SK-N-SH treated with all-trans-retinoic acid at 6 μM for 48 hours (cell line): ENCODE measurements at regions not wholly inside any gene's neighbourhood (a gene's known extent, or its start where the extent isn't known, plus 50 kb on each side); places are given as distances from the start of the nearest gene placed in this dataset.

Experiments used
- ATAC-seq: fragments of 200-7000 bp; cut with Tn5 transposase; 3 replicates; pipeline ENCODE4 v1.9.1; 2020; ENCODE audit warnings: mild to moderate bottlenecking, moderate library complexity
- ARNTL ChIP-seq: fragments of 450-650 bp; formaldehyde crosslinking; IDR thresholded peaks from 2 replicates; pipeline ENCODE4 v1.5.0; 2020; ENCODE audit warnings: low read depth, mild to moderate bottlenecking, moderate library complexity, borderline replicate concordance
- BACH2 ChIP-seq: fragments of 250-450 bp; sonication (Bioruptor Pico); IDR thresholded peaks from 2 replicates; pipeline ENCODE4 v1.9.0; 2021; ENCODE audit warnings: mild to moderate bottlenecking, borderline replicate concordance
- CREB5 ChIP-seq: fragments of 250-450 bp; sonication (Bioruptor Pico); IDR thresholded peaks from 2 replicates; pipeline ENCODE4 v1.5.1; 2020; ENCODE audit warnings: low read depth, mild to moderate bottlenecking, moderate library complexity
- CSDC2 ChIP-seq: fragments of 250-450 bp; sonication (Bioruptor Pico); IDR thresholded peaks from 2 replicates; pipeline ENCODE4 v1.5.0; 2020; ENCODE audit warnings: mild to moderate bottlenecking, moderate library complexity
- CSRNP3 ChIP-seq: fragments of 250-450 bp; sonication (Bioruptor Pico); IDR thresholded peaks from 2 replicates; pipeline ENCODE4 v1.5.1; 2021; ENCODE audit warnings: mild to moderate bottlenecking, moderate library complexity
- ESRRG ChIP-seq: fragments of 250-450 bp; sonication (Bioruptor Pico); IDR thresholded peaks from 2 replicates; pipeline ENCODE4 v1.6.1; 2021; ENCODE audit warnings: mild to moderate bottlenecking
- GLIS3 ChIP-seq: fragments of 250-450 bp; sonication (Bioruptor Pico); IDR thresholded peaks from 2 replicates; pipeline ENCODE4 v1.5.0; 2020; ENCODE audit warnings: mild to moderate bottlenecking, moderate library complexity
- ISL1 ChIP-seq: fragments of 250-450 bp; sonication (Bioruptor Pico); IDR thresholded peaks from 2 replicates; pipeline ENCODE4 v2.1.2; 2022; ENCODE audit warnings: mild to moderate bottlenecking, moderate library complexity
- PATZ1 ChIP-seq: fragments of 250-450 bp; sonication (Bioruptor Pico); IDR thresholded peaks from 2 replicates; pipeline ENCODE4 v1.8.0; 2020; ENCODE audit warnings: mild to moderate bottlenecking, moderate library complexity, borderline replicate concordance
- PPARA ChIP-seq: fragments of 250-450 bp; sonication (Bioruptor Pico); IDR thresholded peaks from 2 replicates; pipeline ENCODE4 v1.5.0; 2020; ENCODE audit warnings: mild to moderate bottlenecking, borderline replicate concordance
- RARB ChIP-seq: fragments of 250-450 bp; sonication (Bioruptor Pico); IDR thresholded peaks from 2 replicates; pipeline ENCODE4 v1.8.0; 2021; ENCODE audit warnings: mild to moderate bottlenecking, moderate library complexity
- SNAI2 ChIP-seq: fragments of 250-450 bp; sonication (Bioruptor Pico); IDR thresholded peaks from 2 replicates; pipeline ENCODE4 v1.5.0; 2020; ENCODE audit warnings: mild to moderate bottlenecking, moderate library complexity
- TCF4 ChIP-seq: fragments of 250-450 bp; sonication (Bioruptor Pico); IDR thresholded peaks from 2 replicates; pipeline ENCODE4 v1.8.0; 2021; ENCODE audit warnings: mild to moderate bottlenecking, moderate library complexity, borderline replicate concordance
- TOX ChIP-seq: fragments of 250-450 bp; sonication (Bioruptor Pico); IDR thresholded peaks from 2 replicates; pipeline ENCODE4 v1.8.0; 2021; ENCODE audit warnings: mild to moderate bottlenecking, moderate library complexity, borderline replicate concordance
- TSHZ2 ChIP-seq: fragments of 250-450 bp; sonication (Bioruptor Pico); IDR thresholded peaks from 2 replicates; pipeline ENCODE4 v1.5.0; 2020; ENCODE audit warnings: mild to moderate bottlenecking, moderate library complexity
- ZC3H10 ChIP-seq: fragments of 250-450 bp; sonication (Bioruptor Pico); IDR thresholded peaks from 2 replicates; pipeline ENCODE4 v1.5.1; 2021; ENCODE audit warnings: mild to moderate bottlenecking, moderate library complexity
- ZFP3 ChIP-seq: fragments of 250-450 bp; sonication (Bioruptor Pico); IDR thresholded peaks from 2 replicates; pipeline ENCODE4 v1.5.0; 2020; ENCODE audit warnings: mild to moderate bottlenecking, moderate library complexity
- ZFP30 ChIP-seq: fragments of 450-650 bp; formaldehyde crosslinking; IDR thresholded peaks from 2 replicates; pipeline ENCODE4 v1.5.0; 2022; ENCODE audit warnings: mild to moderate bottlenecking, moderate library complexity
- ZNF565 ChIP-seq: fragments of 450-650 bp; formaldehyde crosslinking; conservative IDR thresholded peaks from 2 replicates; pipeline ENCODE4 v1.5.0; 2020; ENCODE audit warnings: low read depth, mild to moderate bottlenecking, moderate library complexity
- ZNF70 ChIP-seq: fragments of 450-650 bp; formaldehyde crosslinking; IDR thresholded peaks from 2 replicates; pipeline ENCODE4 v1.5.0; 2020; ENCODE audit warnings: mild to moderate bottlenecking, moderate library complexity

GRCh38 chr13:53885997-53886396 is 857.4 kb downstream of the OLFM4 start:
- no peak for ATAC-seq
- TF ChIP-seq CSDC2 = no peak
- no peak for TF ChIP-seq CREB5
- TF ChIP-seq ISL1 (CRISPR knock-in tag) = no peak
- no peak for TF ChIP-seq ZNF565
- TF ChIP-seq ZNF70 = no peak
- no peak for TF ChIP-seq TOX (CRISPR knock-in tag)
- TF ChIP-seq ARNTL = no peak
- no peak for TF ChIP-seq BACH2
- TF ChIP-seq ZFP30 (CRISPR knock-in tag) = no peak
- TF ChIP-seq ESRRG = no peak

GRCh38 chr13:53890696-53891095 is 862.1 kb downstream of the OLFM4 start:
- no peak for TF ChIP-seq ZFP30 (CRISPR knock-in tag)
- ATAC-seq = no peak

GRCh38 chr13:53901593-53901992 is 873.0 kb downstream of the OLFM4 start:
- ATAC-seq = no peak

GRCh38 chr13:53907891-53908290 is 879.3 kb downstream of the OLFM4 start:
- TF ChIP-seq CSDC2 (no peak), ZFP3 (CRISPR knock-in tag) (no peak), BACH2 (no peak), ZNF70 (no peak), SNAI2 (CRISPR knock-in tag) (no peak), PATZ1 (no peak)
- no peak for ATAC-seq

More at GRCh38 chr13:53901593-53901992, 873.0 kb downstream of the OLFM4 start:
- no peak for TF ChIP-seq CREB5
- TF ChIP-seq RARB (CRISPR knock-in tag) = no peak
- TF ChIP-seq PATZ1 = no peak
- no peak for TF ChIP-seq PPARA (CRISPR knock-in tag)

GRCh38 chr13:53920916-53921315 is 892.3 kb downstream of the OLFM4 start:
- no peak for TF ChIP-seq TSHZ2
- no peak for TF ChIP-seq PPARA (CRISPR knock-in tag)
- TF ChIP-seq ZNF70 = no peak
- no peak for TF ChIP-seq ISL1 (CRISPR knock-in tag)
- TF ChIP-seq TCF4 (CRISPR knock-in tag) = no peak
- TF ChIP-seq CSDC2 = no peak
- no peak for TF ChIP-seq SNAI2 (CRISPR knock-in tag)
- no peak for TF ChIP-seq ZNF565
- TF ChIP-seq ARNTL = no peak
- no peak for TF ChIP-seq CSRNP3 (CRISPR knock-in tag)
- no peak for TF ChIP-seq ZC3H10
- TF ChIP-seq GLIS3 (CRISPR knock-in tag) = no peak
- ATAC-seq = no peak
